NCI-H446 treated with DMSO at 0.1 percent for 48 hours (cell line): ENCODE measurements at regions not wholly inside any gene's neighbourhood (a gene's known extent, or its start where the extent isn't known, plus 50 kb on each side); places are given as distances from the start of the nearest gene placed in this dataset.

Experiments
- DNase-seq: peaks from one replicate; lab custom pipeline; 2025; lab: John Stamatoyannopoulos, UW

GRCh38 chr5:129400395-129400983, 59.6 kb upstream of the ADAMTS19 start:
- peak; percentile 22 for DNase-seq

- DNase-seq: no peak
Observed at GRCh38 chr5:129405222-129405621, 54.9 kb upstream of the ADAMTS19 start.

GRCh38 chr5:129406440-129406839, 53.7 kb upstream of the ADAMTS19 start:
- DNase-seq: no peak
